ENCODE measurements at regions not wholly inside any gene's neighbourhood (a gene's known extent, or its start where the extent isn't known, plus 50 kb on each side); places are given as distances from the start of the nearest gene placed in this dataset.

DNA sequence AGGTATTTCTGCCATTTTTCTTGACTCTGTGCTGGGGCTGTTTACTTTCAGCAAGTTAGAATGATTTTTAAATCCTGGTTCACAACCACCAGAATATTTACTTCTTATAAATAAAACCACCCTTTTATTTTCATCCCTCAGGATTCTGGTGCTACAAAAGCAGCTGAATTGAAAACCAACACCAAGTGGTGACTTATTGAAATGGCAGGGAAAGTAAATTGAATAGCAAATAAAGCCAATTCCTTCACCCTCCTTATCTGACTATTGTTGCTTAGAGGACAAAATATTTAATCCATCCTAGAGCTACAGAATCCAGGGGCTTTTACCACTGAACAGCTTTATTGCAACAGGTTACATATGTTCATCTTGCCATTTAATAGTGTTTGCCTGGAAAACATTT, 828.6 kb upstream of the GHITM start:
- Mint-ChIP-seq H3K27me3 (ENCODE audit: unreplicated experiment) (peaks cover 3% of the 10 kb centered on the region), H3K9me3 (ENCODE audit: unreplicated experiment) (peaks cover 2% of the 10 kb centered on the region), H3K27ac (ENCODE audit: unreplicated experiment) (no peak overlapping the region), H3K4me3 (ENCODE audit: unreplicated experiment) (no peak overlapping the region), H3K36me3 (ENCODE audit: unreplicated experiment) (peaks cover 6% of the 10 kb centered on the region), H3K4me1 (ENCODE audit: low read depth, unreplicated experiment) (peaks cover 4% of the 10 kb centered on the region)
- TF ChIP-seq, protein P1, sequence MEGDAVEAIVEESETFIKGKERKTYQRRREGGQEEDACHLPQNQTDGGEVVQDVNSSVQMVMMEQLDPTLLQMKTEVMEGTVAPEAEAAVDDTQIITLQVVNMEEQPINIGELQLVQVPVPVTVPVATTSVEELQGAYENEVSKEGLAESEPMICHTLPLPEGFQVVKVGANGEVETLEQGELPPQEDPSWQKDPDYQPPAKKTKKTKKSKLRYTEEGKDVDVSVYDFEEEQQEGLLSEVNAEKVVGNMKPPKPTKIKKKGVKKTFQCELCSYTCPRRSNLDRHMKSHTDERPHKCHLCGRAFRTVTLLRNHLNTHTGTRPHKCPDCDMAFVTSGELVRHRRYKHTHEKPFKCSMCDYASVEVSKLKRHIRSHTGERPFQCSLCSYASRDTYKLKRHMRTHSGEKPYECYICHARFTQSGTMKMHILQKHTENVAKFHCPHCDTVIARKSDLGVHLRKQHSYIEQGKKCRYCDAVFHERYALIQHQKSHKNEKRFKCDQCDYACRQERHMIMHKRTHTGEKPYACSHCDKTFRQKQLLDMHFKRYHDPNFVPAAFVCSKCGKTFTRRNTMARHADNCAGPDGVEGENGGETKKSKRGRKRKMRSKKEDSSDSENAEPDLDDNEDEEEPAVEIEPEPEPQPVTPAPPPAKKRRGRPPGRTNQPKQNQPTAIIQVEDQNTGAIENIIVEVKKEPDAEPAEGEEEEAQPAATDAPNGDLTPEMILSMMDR (IDR thresholded peaks at IDR 0.05; ENCODE audit: partially characterized antibody, unreplicated experiment), result no peak
- DNase-seq, result no peak

DNA sequence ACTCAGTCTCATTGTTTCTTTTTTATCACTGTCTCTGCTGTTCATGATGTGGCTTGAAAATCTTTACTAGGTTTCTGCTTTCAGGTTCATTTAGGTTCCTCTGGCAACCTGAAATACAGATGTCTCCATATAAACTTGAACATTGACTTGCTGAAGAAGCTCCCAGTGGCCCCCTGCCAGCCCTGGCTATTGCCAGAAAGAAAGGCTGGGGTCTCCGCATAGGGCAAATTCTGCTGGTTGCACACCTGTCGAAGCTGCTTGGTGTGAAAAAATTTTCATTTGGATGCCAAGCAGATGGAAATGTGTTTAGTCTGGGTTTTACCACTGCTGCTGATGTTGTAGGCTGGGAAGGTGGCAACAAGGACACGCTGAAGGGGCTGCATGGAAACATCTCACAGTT, 826.7 kb upstream of the GHITM start:
- Mint-ChIP-seq H3K4me3 (ENCODE audit: unreplicated experiment) (no peak overlapping the region), H3K27me3 (ENCODE audit: unreplicated experiment) (peaks cover 2% of the 10 kb centered on the region), H3K36me3 (ENCODE audit: unreplicated experiment) (peaks cover 8% of the 10 kb centered on the region), H3K4me1 (ENCODE audit: low read depth, unreplicated experiment) (peaks cover 4% of the 10 kb centered on the region), H3K9me3 (ENCODE audit: unreplicated experiment) (peaks cover 2% of the 10 kb centered on the region), H3K27ac (ENCODE audit: unreplicated experiment) (no peak overlapping the region)
- no peak for DNase-seq
- TF ChIP-seq, protein P1 (IDR thresholded peaks at IDR 0.05; ENCODE audit: partially characterized antibody, unreplicated experiment), result no peak

DNA sequence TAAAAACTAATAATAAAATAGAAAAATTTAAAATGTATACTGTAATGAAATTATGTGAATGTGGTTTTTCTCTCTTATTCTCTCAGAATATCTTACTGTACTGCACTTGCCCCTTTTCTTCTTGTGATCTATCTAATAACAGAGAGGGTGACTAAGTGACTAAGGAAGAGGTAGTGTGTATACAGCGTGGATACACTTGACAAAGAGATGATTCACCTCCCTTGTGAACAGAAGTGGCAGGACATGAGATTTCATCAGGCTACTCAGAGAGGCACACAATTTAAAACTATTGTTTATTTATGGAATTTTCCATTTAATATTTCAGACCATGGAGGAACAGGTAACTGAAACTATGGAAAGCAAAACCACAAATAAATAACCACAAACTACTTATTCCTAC, 806.6 kb upstream of the GHITM start:
- no peak overlapping the region for H3K4me3 Mint-ChIP-seq (ENCODE audit: unreplicated experiment)
- no peak overlapping the region for H3K27ac Mint-ChIP-seq (ENCODE audit: unreplicated experiment)
- TF ChIP-seq, protein P1 (IDR thresholded peaks at IDR 0.05; ENCODE audit: partially characterized antibody, unreplicated experiment), result no peak
- no peak for DNase-seq
- no peaks in the 10 kb centered on the region for H3K4me1 Mint-ChIP-seq (ENCODE audit: low read depth, unreplicated experiment)
- H3K9me3 Mint-ChIP-seq (ENCODE audit: unreplicated experiment), result no peaks in the 10 kb centered on the region
- no peaks in the 10 kb centered on the region for H3K36me3 Mint-ChIP-seq (ENCODE audit: unreplicated experiment)
- no peaks in the 10 kb centered on the region for H3K27me3 Mint-ChIP-seq (ENCODE audit: unreplicated experiment)

DNA sequence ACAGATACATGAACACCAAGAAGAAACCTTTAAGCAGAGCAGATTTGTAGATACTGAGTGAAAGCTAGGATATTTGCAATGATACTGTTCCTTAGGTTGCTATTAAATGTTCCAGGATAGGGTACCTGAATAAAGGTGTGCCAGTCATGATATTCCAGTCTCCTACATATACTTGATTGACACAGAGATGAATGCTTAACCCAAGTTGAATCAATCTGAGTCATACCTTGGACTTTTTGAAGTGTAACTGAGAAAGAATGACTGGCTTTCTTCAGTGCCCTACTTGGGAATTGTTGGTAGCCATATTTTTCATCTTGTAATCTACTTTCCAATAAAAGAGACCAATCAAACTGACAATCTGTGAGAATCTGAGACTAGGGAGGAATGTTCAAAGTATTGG, 805.7 kb upstream of the GHITM start:
- H3K36me3 Mint-ChIP-seq (ENCODE audit: unreplicated experiment), result no peaks in the 10 kb centered on the region
- H3K9me3 Mint-ChIP-seq (ENCODE audit: unreplicated experiment), result no peaks in the 10 kb centered on the region
- no peaks in the 10 kb centered on the region for H3K4me1 Mint-ChIP-seq (ENCODE audit: low read depth, unreplicated experiment)
- no peak overlapping the region for H3K4me3 Mint-ChIP-seq (ENCODE audit: unreplicated experiment)
- TF ChIP-seq, protein P1 (IDR thresholded peaks at IDR 0.05; ENCODE audit: partially characterized antibody, unreplicated experiment), result no peak
- no peaks in the 10 kb centered on the region for H3K27me3 Mint-ChIP-seq (ENCODE audit: unreplicated experiment)
- DNase-seq, result no peak
- H3K27ac Mint-ChIP-seq (ENCODE audit: unreplicated experiment), result no peak overlapping the region

DNA sequence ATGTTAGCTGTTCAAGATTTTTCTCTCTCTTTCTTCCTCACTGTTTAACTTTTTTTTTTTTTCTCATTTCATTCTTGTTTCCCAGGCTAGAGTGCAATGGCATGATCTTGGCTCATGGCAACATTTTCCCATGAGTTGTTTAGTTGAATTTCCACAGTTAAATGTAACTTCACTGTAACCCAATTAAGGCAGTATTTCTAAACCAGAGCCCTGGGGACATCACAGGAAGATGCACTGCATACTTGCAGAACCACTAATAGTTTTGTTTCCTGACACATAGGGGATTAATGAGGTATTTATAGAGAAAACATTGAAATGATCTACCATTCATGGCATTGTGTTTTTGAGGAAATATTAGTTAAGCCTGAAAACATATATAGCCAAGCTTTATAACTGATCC, 795.6 kb upstream of the GHITM start:
- Mint-ChIP-seq H3K27me3 (ENCODE audit: unreplicated experiment) (peaks cover 4% of the 10 kb centered on the region), H3K4me3 (ENCODE audit: unreplicated experiment) (no peak overlapping the region), H3K36me3 (ENCODE audit: unreplicated experiment) (no peaks in the 10 kb centered on the region), H3K27ac (ENCODE audit: unreplicated experiment) (no peak overlapping the region), H3K4me1 (ENCODE audit: low read depth, unreplicated experiment) (no peaks in the 10 kb centered on the region), H3K9me3 (ENCODE audit: unreplicated experiment) (peaks cover 5% of the 10 kb centered on the region)
- TF ChIP-seq, protein P1 (IDR thresholded peaks at IDR 0.05; ENCODE audit: partially characterized antibody, unreplicated experiment), result no peak
- no peak for DNase-seq

Data from glutamatergic neuron (in vitro differentiated cells).